ENCODE measurements at regions not wholly inside any gene's neighbourhood (a gene's known extent, or its start where the extent isn't known, plus 50 kb on each side); places are given as distances from the start of the nearest gene placed in this dataset.

DNA sequence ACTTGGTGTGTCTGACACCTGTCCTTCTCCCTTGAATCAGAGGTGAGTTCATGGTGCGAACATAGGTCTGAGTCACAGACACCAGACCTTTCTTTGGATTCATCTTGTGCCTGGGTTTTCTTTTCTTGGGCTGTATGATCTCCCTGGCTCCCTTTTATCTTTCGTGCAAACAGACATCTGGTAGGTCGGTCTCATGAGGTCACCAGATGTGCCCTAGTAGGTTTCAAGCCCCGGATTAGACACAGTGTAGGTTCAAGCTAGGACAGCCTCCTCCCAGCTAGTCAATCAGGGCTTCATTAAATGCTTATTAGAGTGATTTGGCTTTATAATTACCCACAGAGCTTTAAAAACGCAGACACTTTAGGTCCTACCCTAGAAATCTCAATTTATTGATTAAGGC, 106.0 kb upstream of the MYO10 start:
- no peak overlapping the region for H3K4me3 ChIP-seq
- TF ChIP-seq, protein P1, sequence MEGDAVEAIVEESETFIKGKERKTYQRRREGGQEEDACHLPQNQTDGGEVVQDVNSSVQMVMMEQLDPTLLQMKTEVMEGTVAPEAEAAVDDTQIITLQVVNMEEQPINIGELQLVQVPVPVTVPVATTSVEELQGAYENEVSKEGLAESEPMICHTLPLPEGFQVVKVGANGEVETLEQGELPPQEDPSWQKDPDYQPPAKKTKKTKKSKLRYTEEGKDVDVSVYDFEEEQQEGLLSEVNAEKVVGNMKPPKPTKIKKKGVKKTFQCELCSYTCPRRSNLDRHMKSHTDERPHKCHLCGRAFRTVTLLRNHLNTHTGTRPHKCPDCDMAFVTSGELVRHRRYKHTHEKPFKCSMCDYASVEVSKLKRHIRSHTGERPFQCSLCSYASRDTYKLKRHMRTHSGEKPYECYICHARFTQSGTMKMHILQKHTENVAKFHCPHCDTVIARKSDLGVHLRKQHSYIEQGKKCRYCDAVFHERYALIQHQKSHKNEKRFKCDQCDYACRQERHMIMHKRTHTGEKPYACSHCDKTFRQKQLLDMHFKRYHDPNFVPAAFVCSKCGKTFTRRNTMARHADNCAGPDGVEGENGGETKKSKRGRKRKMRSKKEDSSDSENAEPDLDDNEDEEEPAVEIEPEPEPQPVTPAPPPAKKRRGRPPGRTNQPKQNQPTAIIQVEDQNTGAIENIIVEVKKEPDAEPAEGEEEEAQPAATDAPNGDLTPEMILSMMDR (IDR thresholded peaks at IDR 0.05) = no peak
- no peak for TF ChIP-seq POLR2A (IDR thresholded peaks at IDR 0.05)
- 81 to 90% (median 82%) methylated on average over 5 of the region's 5 CpGs for WGBS, 4 donors

DNA sequence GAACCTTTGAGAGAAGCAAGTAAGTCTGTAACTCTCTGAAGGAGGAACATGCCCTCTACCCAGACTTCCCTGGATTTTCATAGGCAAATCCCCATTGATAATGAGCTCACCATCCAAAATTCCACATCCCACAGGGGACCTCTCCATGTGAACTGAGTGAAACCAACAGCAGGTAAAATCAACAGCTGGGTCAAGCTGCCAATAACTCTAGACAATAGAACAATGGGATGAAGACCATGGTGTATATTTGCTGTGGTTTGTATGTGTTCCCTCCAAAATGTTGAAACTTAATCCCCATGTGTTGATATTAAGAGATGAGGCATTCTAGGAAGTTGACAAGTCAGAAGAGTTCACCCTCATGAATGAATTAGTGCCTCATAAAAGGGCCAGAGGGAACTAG, 110.2 kb upstream of the MYO10 start:
- intact Hi-C loops (cut with DNase I) = no loop called here
- TF ChIP-seq, protein P1 (IDR thresholded peaks at IDR 0.05) = no peak
- no peak for TF ChIP-seq POLR2A (IDR thresholded peaks at IDR 0.05)
- Histone ChIP-seq H3K4me1 (replicated peaks in 1 of 2) (no peaks in the 10 kb centered on the region), H3K27me3 (no peaks in the 10 kb centered on the region), H3K36me3 (replicated peaks in 1 of 2) (no peaks in the 10 kb centered on the region), H3K9me3 (replicated peaks in 1 of 3) (no peaks in the 10 kb centered on the region), H3K27ac (no peak overlapping the region), H3K4me3 (no peak overlapping the region)
- no peak for DNase-seq

More for the DNA sequence above, 106.0 kb upstream of the MYO10 start:
- H3K27me3 ChIP-seq = no peaks in the 10 kb centered on the region
- no peaks in the 10 kb centered on the region for H3K4me1 ChIP-seq (replicated peaks in 1 of 2)
- intact Hi-C loops (cut with DNase I) = no loop called here
- H3K9me3 ChIP-seq (replicated peaks in 1 of 3) = no peaks in the 10 kb centered on the region
- DNase-seq = no peak
- H3K27ac ChIP-seq = no peak overlapping the region
- no peaks in the 10 kb centered on the region for H3K36me3 ChIP-seq (replicated peaks in 1 of 2)

DNA sequence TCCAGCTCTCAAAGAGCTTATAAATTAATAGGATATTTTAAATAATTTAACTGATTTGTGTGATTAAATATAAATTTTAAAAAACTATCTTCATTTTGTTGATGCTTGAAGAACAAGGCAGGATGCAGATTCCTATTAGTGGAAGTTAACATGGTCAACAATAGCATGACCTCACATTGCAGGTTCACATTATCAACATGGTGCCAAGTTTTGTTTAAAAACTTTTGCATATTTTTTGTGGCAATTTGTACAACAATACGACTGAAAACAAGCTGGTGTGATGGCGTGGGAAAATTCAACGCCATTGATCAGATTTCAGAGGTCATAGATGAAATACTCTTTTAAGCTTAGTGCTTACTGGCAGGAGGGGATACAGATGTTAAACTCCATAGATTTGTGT, 114.1 kb upstream of the MYO10 start:
- H3K27ac ChIP-seq = no peak overlapping the region
- no peak for TF ChIP-seq POLR2A (IDR thresholded peaks at IDR 0.05)
- TF ChIP-seq, protein P1 (IDR thresholded peaks at IDR 0.05) = no peak
- H3K9me3 ChIP-seq (replicated peaks in 1 of 3) = no peaks in the 10 kb centered on the region
- no peak overlapping the region for H3K4me3 ChIP-seq
- no peaks in the 10 kb centered on the region for H3K36me3 ChIP-seq (replicated peaks in 1 of 2)
- 68 to 89% (median 80%) methylated on average over 3 of the region's 3 CpGs for WGBS, 4 donors
- no peaks in the 10 kb centered on the region for H3K4me1 ChIP-seq (replicated peaks in 1 of 2)
- no peak for DNase-seq
- intact Hi-C loops (cut with DNase I) = no loop called here
- H3K27me3 ChIP-seq = no peaks in the 10 kb centered on the region

- Histone ChIP-seq H3K36me3 (replicated peaks in 1 of 2) (no peaks in the 10 kb centered on the region), H3K27ac (no peak overlapping the region), H3K4me3 (no peak overlapping the region), H3K27me3 (no peaks in the 10 kb centered on the region), H3K4me1 (replicated peaks in 1 of 2) (peaks cover 6 to 7% of the 10 kb centered on the region in 2 donors), H3K9me3 (replicated peaks in 1 of 3) (no peaks in the 10 kb centered on the region)
- intact Hi-C loops (cut with DNase I) = no loop called here
- no peak for TF ChIP-seq POLR2A (IDR thresholded peaks at IDR 0.05)
- TF ChIP-seq, protein P1 (IDR thresholded peaks at IDR 0.05) = no peak
- 72 to 82% (median 78%) methylated on average over 8 of the region's 8 CpGs for WGBS, 4 donors
- DNase-seq = no peak
These were observed 118.8 kb upstream of the MYO10 start for GRCh38 chr5:17054911-17055310.
